ENCODE measurements at regions not wholly inside any gene's neighbourhood (a gene's known extent, or its start where the extent isn't known, plus 50 kb on each side); places are given as distances from the start of the nearest gene placed in this dataset.
"Not testable (repeated sequence)": the region's sequence is repeated elsewhere in the genome, so short reads cannot be mapped to it uniquely, and the experiment has no call there.

GRCh38 chr9:82480921-82481320 lies 492.3 kb downstream of the SPATA31D1 start:
- Histone ChIP-seq H3K27me3 (peaks cover 0 to 26% of the 10 kb centered on the region in 2 donors), H3K4me1 (no peaks in the 10 kb centered on the region), H3K4me3 (no peak overlapping the region), H3K36me3 (no peaks in the 10 kb centered on the region), H3K9me3 (no peaks in the 10 kb centered on the region), H3K27ac (no peak overlapping the region)
- DNase-seq (ENCODE audit: low spot score in 2 of 2) = no peak
- TF ChIP-seq POLR2AphosphoS5 (IDR thresholded peaks at IDR 0.05) (no peak), CTCF (IDR thresholded peaks at IDR 0.05) (no peak), POLR2A (IDR thresholded peaks at IDR 0.05) (no peak)
- intact Hi-C loops (cut with DNase I; ENCODE audit: low total_unique reads) = no loop called here

GRCh38 chr9:82487935-82488312 lies 499.4 kb downstream of the SPATA31D1 start:
- Histone ChIP-seq H3K9me3 (no peaks in the 10 kb centered on the region), H3K36me3 (no peaks in the 10 kb centered on the region), H3K27me3 (peaks cover 0 to 26% of the 10 kb centered on the region in 2 donors), H3K4me1 (peaks cover 0 to 8% of the 10 kb centered on the region in 2 donors), H3K27ac (peak overlapping the region in 1 of 2 donors; percentile 72), H3K4me3 (no peak overlapping the region)
- intact Hi-C loops (cut with DNase I; ENCODE audit: low total_unique reads) = no loop called here
- DNase-seq (ENCODE audit: low spot score in 2 of 2) = no peak
- TF ChIP-seq CTCF (IDR thresholded peaks at IDR 0.05) = no peak

GRCh38 chr9:82488313-82489200 lies 500.0 kb downstream of the SPATA31D1 start:
- no peak for TF ChIP-seq POLR2A (IDR thresholded peaks at IDR 0.05)
- peak in 2 of 3 donors; percentile 58 to 68 for TF ChIP-seq POLR2AphosphoS5 (IDR thresholded peaks at IDR 0.05)
- intact Hi-C loops (cut with DNase I; ENCODE audit: low total_unique reads) = no loop called here

GRCh38 chr9:82489201-82489821 lies 500.7 kb downstream of the SPATA31D1 start:
- DNase-seq (ENCODE audit: low spot score in 2 of 2) = peak in 1 of 2 donors; percentile 32
- no peaks in the 10 kb centered on the region for H3K9me3 ChIP-seq
- H3K27me3 ChIP-seq = peaks cover 0 to 15% of the 10 kb centered on the region in 2 donors
- peak overlapping the region; percentile 62 to 72 for H3K27ac ChIP-seq
- peaks cover 0 to 8% of the 10 kb centered on the region in 2 donors for H3K4me1 ChIP-seq
- peak overlapping the region in 1 of 3 donors; percentile 1 for H3K4me3 ChIP-seq
- intact Hi-C loops (cut with DNase I; ENCODE audit: low total_unique reads) = no loop called here
- TF ChIP-seq CTCF (IDR thresholded peaks at IDR 0.05) (no peak), POLR2AphosphoS5 (IDR thresholded peaks at IDR 0.05) (no peak), POLR2A (IDR thresholded peaks at IDR 0.05) (no peak)
- no peaks in the 10 kb centered on the region for H3K36me3 ChIP-seq

More at GRCh38 chr9:82488313-82489200, 500.0 kb downstream of the SPATA31D1 start:
- H3K27me3 ChIP-seq = peaks cover 0 to 22% of the 10 kb centered on the region in 2 donors
- H3K36me3 ChIP-seq = no peaks in the 10 kb centered on the region
- peak overlapping the region; percentile 62 to 72 for H3K27ac ChIP-seq
- DNase-seq (ENCODE audit: low spot score in 2 of 2) = peak in 1 of 2 donors; percentile 60
- no peaks in the 10 kb centered on the region for H3K9me3 ChIP-seq
- peaks cover 0 to 8% of the 10 kb centered on the region in 2 donors for H3K4me1 ChIP-seq
- H3K4me3 ChIP-seq = no peak overlapping the region

GRCh38 chr9:82490019-82490499 lies 501.5 kb downstream of the SPATA31D1 start:
- H3K4me3 ChIP-seq = no peak overlapping the region
- H3K27ac ChIP-seq = peak overlapping the region; percentile 62 to 72
- peaks cover 0 to 7% of the 10 kb centered on the region in 2 donors for H3K27me3 ChIP-seq
- intact Hi-C loops (cut with DNase I; ENCODE audit: low total_unique reads) = no loop called here
- H3K4me1 ChIP-seq = peaks cover 0 to 8% of the 10 kb centered on the region in 2 donors
- TF ChIP-seq POLR2AphosphoS5 (IDR thresholded peaks at IDR 0.05) (no peak), POLR2A (IDR thresholded peaks at IDR 0.05) (no peak), CTCF (IDR thresholded peaks at IDR 0.05) (no peak)
- DNase-seq (ENCODE audit: low spot score in 2 of 2) = peak in 1 of 2 donors; percentile 40
- H3K36me3 ChIP-seq = no peaks in the 10 kb centered on the region
- no peaks in the 10 kb centered on the region for H3K9me3 ChIP-seq

- H3K36me3 ChIP-seq; H3K4me1 ChIP-seq; H3K27me3 ChIP-seq; intact Hi-C loops (cut with DNase I; ENCODE audit: low total_unique reads); DNase-seq (ENCODE audit: low spot score in 2 of 2); H3K4me3 ChIP-seq; H3K9me3 ChIP-seq: not testable (repeated sequence)
- peak overlapping the region; percentile 60 to 62 for H3K27ac ChIP-seq
Measured at GRCh38 chr9:82490821-82491220, 502.2 kb downstream of the SPATA31D1 start.

Data from breast epithelium (tissue), 4 donors.